GM21423 (cell line): ENCODE measurements at regions not wholly inside any gene's neighbourhood (a gene's known extent, or its start where the extent isn't known, plus 50 kb on each side); places are given as distances from the start of the nearest gene placed in this dataset.
"Not testable (repeated sequence)": the region's sequence is repeated elsewhere in the genome, so short reads cannot be mapped to it uniquely, and the experiment has no call there.

Experiments
- ATAC-seq: cut with Tn5 transposase; IDR thresholded peaks from one replicate; pipeline ENCODE4 v1.9.1; 2021; ENCODE audit warnings: mild to moderate bottlenecking, moderate library complexity; ENCODE audit not compliant: unreplicated experiment

- ATAC-seq: no peak
Observed at GRCh38 chr14:66242001-66242400, 244.2 kb upstream of the CCDC196 start.

- ATAC-seq: no peak
Observed at GRCh38 chr14:66244834-66245233, 241.3 kb upstream of the CCDC196 start.

- no peak for ATAC-seq
Observed at GRCh38 chr14:66247662-66248193, 238.4 kb upstream of the CCDC196 start.

- no peak for ATAC-seq
Observed at GRCh38 chr14:66248256-66248655, 237.9 kb upstream of the CCDC196 start.

- no peak for ATAC-seq
Observed at GRCh38 chr14:66249544-66249943, 236.6 kb upstream of the CCDC196 start.

GRCh38 chr14:66254038-66254437 is 232.1 kb upstream of the CCDC196 start:
- no peak for ATAC-seq

- ATAC-seq: no peak
Observed at GRCh38 chr14:66268802-66269334, 217.3 kb upstream of the CCDC196 start.

- no peak for ATAC-seq
Observed at GRCh38 chr14:66272221-66272620, 213.9 kb upstream of the CCDC196 start.

GRCh38 chr14:66273261-66273832 is 212.8 kb upstream of the CCDC196 start:
- ATAC-seq: no peak

- not testable (repeated sequence) for ATAC-seq
Observed at GRCh38 chr14:66278418-66278817, 207.8 kb upstream of the CCDC196 start.

- ATAC-seq: no peak
Observed at GRCh38 chr14:66281036-66281776, 205.0 kb upstream of the CCDC196 start.

- no peak for ATAC-seq
Observed at GRCh38 chr14:66284346-66284745, 201.8 kb upstream of the CCDC196 start.

GRCh38 chr14:66288511-66288910 is 197.7 kb upstream of the CCDC196 start:
- ATAC-seq: no peak

- ATAC-seq: no peak
Observed at GRCh38 chr14:66291756-66292155, 194.4 kb upstream of the CCDC196 start.

GRCh38 chr14:66293533-66294105 is 192.6 kb upstream of the CCDC196 start:
- ATAC-seq: no peak

GRCh38 chr14:66295386-66295785 is 190.8 kb upstream of the CCDC196 start:
- ATAC-seq: no peak

GRCh38 chr14:66300886-66301285 is 185.3 kb upstream of the CCDC196 start:
- no peak for ATAC-seq

GRCh38 chr14:66306101-66306500 is 180.1 kb upstream of the CCDC196 start:
- no peak for ATAC-seq

- ATAC-seq: no peak
Observed at GRCh38 chr14:66311058-66311457, 175.1 kb upstream of the CCDC196 start.

GRCh38 chr14:66311990-66312389 is 174.2 kb upstream of the CCDC196 start:
- no peak for ATAC-seq

- no peak for ATAC-seq
Observed at GRCh38 chr14:66312451-66312850, 173.7 kb upstream of the CCDC196 start.

- ATAC-seq: no peak
Observed at GRCh38 chr14:66315098-66315497, 171.1 kb upstream of the CCDC196 start.
